ENCODE measurements at regions not wholly inside any gene's neighbourhood (a gene's known extent, or its start where the extent isn't known, plus 50 kb on each side); places are given as distances from the start of the nearest gene placed in this dataset.
A peak's percentile ranks its signal among the peaks of the same experiment; 100 is the strongest.
"Not testable (repeated sequence)": the region's sequence is repeated elsewhere in the genome, so short reads cannot be mapped to it uniquely, and the experiment has no call there.

GRCh38 chr1:70720521-70720920 is 309.5 kb downstream of the CTH start:
- H3K4me3 Mint-ChIP-seq: no peak overlapping the region
- no peaks in the 10 kb centered on the region for H3K27me3 Mint-ChIP-seq (ENCODE audit: low read depth, poor library complexity)
- peaks cover 19% of the 10 kb centered on the region for H3K9me3 Mint-ChIP-seq
- TF ChIP-seq, protein P1, sequence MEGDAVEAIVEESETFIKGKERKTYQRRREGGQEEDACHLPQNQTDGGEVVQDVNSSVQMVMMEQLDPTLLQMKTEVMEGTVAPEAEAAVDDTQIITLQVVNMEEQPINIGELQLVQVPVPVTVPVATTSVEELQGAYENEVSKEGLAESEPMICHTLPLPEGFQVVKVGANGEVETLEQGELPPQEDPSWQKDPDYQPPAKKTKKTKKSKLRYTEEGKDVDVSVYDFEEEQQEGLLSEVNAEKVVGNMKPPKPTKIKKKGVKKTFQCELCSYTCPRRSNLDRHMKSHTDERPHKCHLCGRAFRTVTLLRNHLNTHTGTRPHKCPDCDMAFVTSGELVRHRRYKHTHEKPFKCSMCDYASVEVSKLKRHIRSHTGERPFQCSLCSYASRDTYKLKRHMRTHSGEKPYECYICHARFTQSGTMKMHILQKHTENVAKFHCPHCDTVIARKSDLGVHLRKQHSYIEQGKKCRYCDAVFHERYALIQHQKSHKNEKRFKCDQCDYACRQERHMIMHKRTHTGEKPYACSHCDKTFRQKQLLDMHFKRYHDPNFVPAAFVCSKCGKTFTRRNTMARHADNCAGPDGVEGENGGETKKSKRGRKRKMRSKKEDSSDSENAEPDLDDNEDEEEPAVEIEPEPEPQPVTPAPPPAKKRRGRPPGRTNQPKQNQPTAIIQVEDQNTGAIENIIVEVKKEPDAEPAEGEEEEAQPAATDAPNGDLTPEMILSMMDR (IDR thresholded peaks at IDR 0.05): no peak
- H3K4me1 Mint-ChIP-seq: no peaks in the 10 kb centered on the region
- H3K27ac Mint-ChIP-seq: no peak overlapping the region
- H3K36me3 Mint-ChIP-seq (ENCODE audit: low read depth): no peaks in the 10 kb centered on the region
- no peak for DNase-seq

DNA sequence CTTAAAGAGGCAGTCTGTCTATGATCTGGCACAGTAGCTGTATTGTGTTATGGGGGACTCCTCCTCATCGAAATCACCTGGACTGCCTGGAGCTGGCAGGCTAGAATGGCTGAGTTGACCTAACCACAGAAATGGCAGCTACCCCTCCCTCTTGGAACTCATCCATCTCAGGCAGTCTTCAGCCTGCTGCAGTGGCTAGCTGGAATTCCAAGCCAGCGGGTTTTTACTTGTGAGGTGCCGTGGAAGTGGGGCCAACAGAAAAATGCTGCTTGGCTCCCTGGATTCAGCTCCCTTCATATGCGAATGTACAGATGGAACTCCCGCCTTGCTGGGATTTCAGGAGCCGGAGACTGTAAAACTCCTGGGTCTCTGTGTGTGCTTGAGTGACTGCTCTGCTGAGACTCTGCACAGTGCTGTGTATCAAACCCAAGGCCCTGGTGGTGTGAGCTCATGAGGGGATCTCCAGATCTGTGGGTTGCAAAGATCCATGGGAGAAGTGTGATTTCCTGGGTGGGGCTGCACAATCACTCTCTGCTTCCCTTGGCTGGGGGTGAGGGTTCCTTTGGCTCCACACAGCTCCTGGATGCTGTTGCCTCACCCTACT is 316.9 kb downstream of the CTH start:
- no peaks in the 10 kb centered on the region for H3K4me1 Mint-ChIP-seq
- TF ChIP-seq, protein P1 (IDR thresholded peaks at IDR 0.05): no peak
- peaks cover 35% of the 10 kb centered on the region for H3K9me3 Mint-ChIP-seq
- no peak overlapping the region for H3K4me3 Mint-ChIP-seq
- DNase-seq: no peak
- H3K36me3 Mint-ChIP-seq (ENCODE audit: low read depth): no peaks in the 10 kb centered on the region
- no peak overlapping the region for H3K27ac Mint-ChIP-seq
- H3K27me3 Mint-ChIP-seq (ENCODE audit: low read depth, poor library complexity): peaks cover 5% of the 10 kb centered on the region

GRCh38 chr1:70736518-70736917 is 311.1 kb downstream of the PTGER3 start:
- H3K4me3 Mint-ChIP-seq; H3K27ac Mint-ChIP-seq; DNase-seq; H3K4me1 Mint-ChIP-seq; H3K36me3 Mint-ChIP-seq (ENCODE audit: low read depth); H3K27me3 Mint-ChIP-seq (ENCODE audit: low read depth, poor library complexity): not testable (repeated sequence)
- H3K9me3 Mint-ChIP-seq: peaks cover 16% of the 10 kb centered on the region

- H3K4me1 Mint-ChIP-seq: no peaks in the 10 kb centered on the region
- H3K27ac Mint-ChIP-seq: no peak overlapping the region
- no peak overlapping the region for H3K4me3 Mint-ChIP-seq
- H3K36me3 Mint-ChIP-seq (ENCODE audit: low read depth): no peaks in the 10 kb centered on the region
- no peak for DNase-seq
- peaks cover 22% of the 10 kb centered on the region for H3K9me3 Mint-ChIP-seq
- TF ChIP-seq, protein P1 (IDR thresholded peaks at IDR 0.05): no peak
- H3K27me3 Mint-ChIP-seq (ENCODE audit: low read depth, poor library complexity): peaks cover 4% of the 10 kb centered on the region
Measured at GRCh38 chr1:70737125-70737524, 310.5 kb downstream of the PTGER3 start.

- H3K4me1 Mint-ChIP-seq: no peaks in the 10 kb centered on the region
- H3K27me3 Mint-ChIP-seq (ENCODE audit: low read depth, poor library complexity): peaks cover 4% of the 10 kb centered on the region
- TF ChIP-seq, protein P1 (IDR thresholded peaks at IDR 0.05): no peak
- no peaks in the 10 kb centered on the region for H3K36me3 Mint-ChIP-seq (ENCODE audit: low read depth)
- no peak for DNase-seq
- no peak overlapping the region for H3K27ac Mint-ChIP-seq
- H3K9me3 Mint-ChIP-seq: peaks cover 22% of the 10 kb centered on the region
- H3K4me3 Mint-ChIP-seq: no peak overlapping the region
Measured at GRCh38 chr1:70738624-70739023, 309.0 kb downstream of the PTGER3 start.

GRCh38 chr1:70745199-70745598 is 302.4 kb downstream of the PTGER3 start:
- Mint-ChIP-seq H3K9me3 (peaks cover 62% of the 10 kb centered on the region), H3K4me1 (no peaks in the 10 kb centered on the region), H3K4me3 (no peak overlapping the region)

GRCh38 chr1:70746062-70746461 is 301.6 kb downstream of the PTGER3 start:
- H3K36me3 Mint-ChIP-seq (ENCODE audit: low read depth); H3K4me1 Mint-ChIP-seq; DNase-seq; H3K27me3 Mint-ChIP-seq (ENCODE audit: low read depth, poor library complexity); H3K27ac Mint-ChIP-seq; H3K4me3 Mint-ChIP-seq: not testable (repeated sequence)
- peaks cover 65% of the 10 kb centered on the region for H3K9me3 Mint-ChIP-seq

More at GRCh38 chr1:70745199-70745598, 302.4 kb downstream of the PTGER3 start:
- no peaks in the 10 kb centered on the region for H3K27me3 Mint-ChIP-seq (ENCODE audit: low read depth, poor library complexity)
- TF ChIP-seq, protein P1 (IDR thresholded peaks at IDR 0.05): peak; percentile 30
- DNase-seq: no peak
- H3K27ac Mint-ChIP-seq: no peak overlapping the region
- no peaks in the 10 kb centered on the region for H3K36me3 Mint-ChIP-seq (ENCODE audit: low read depth)

- not testable (repeated sequence) for H3K4me3 Mint-ChIP-seq; DNase-seq; H3K4me1 Mint-ChIP-seq; H3K27me3 Mint-ChIP-seq (ENCODE audit: low read depth, poor library complexity); H3K27ac Mint-ChIP-seq; H3K36me3 Mint-ChIP-seq (ENCODE audit: low read depth)
- peaks cover 55% of the 10 kb centered on the region for H3K9me3 Mint-ChIP-seq
Measured at GRCh38 chr1:70747123-70747522, 300.5 kb downstream of the PTGER3 start.

- not testable (repeated sequence) for H3K4me1 Mint-ChIP-seq; H3K27ac Mint-ChIP-seq; DNase-seq; H3K27me3 Mint-ChIP-seq (ENCODE audit: low read depth, poor library complexity); H3K36me3 Mint-ChIP-seq (ENCODE audit: low read depth); H3K4me3 Mint-ChIP-seq
- peaks cover 33% of the 10 kb centered on the region for H3K9me3 Mint-ChIP-seq
Measured at GRCh38 chr1:70751676-70752287, 295.8 kb downstream of the PTGER3 start.

Data from nephron progenitor cell (in vitro differentiated cells).